Neuronal stem cell (in vitro differentiated cells): ENCODE measurements at regions not wholly inside any gene's neighbourhood (a gene's known extent, or its start where the extent isn't known, plus 50 kb on each side); places are given as distances from the start of the nearest gene placed in this dataset.
A peak's percentile ranks its signal among the peaks of the same experiment; 100 is the strongest.

Experiments
- DNase-seq: peaks from one replicate; pipeline ENCODE4 v3.0.0-alpha.2; 2013; ENCODE audit warnings: low spot score
- H2AFZ ChIP-seq: one replicate; pipeline ENCODE4 v1.6.1; 2013; ENCODE audit warnings: mild to moderate bottlenecking, low read length, inconsistent platforms
- H2AK5ac ChIP-seq: 2 replicates; pipeline ENCODE4 v1.6.1; 2013; ENCODE audit warnings: low read depth, mild to moderate bottlenecking, inconsistent platforms, low read length, moderate library complexity, mixed read lengths
- H2BK120ac ChIP-seq: 2 replicates; pipeline ENCODE4 v1.6.1; 2013; ENCODE audit warnings: low read depth, mild to moderate bottlenecking, inconsistent platforms, low read length, moderate library complexity, mixed read lengths
- H2BK12ac ChIP-seq: one replicate; pipeline ENCODE4 v1.6.1; 2013; ENCODE audit warnings: low read length, inconsistent platforms
- H2BK15ac ChIP-seq: 2 replicates; pipeline ENCODE4 v1.6.1; 2013; ENCODE audit warnings: mild to moderate bottlenecking, low read length, inconsistent platforms, mixed read lengths
- H2BK5ac ChIP-seq: one replicate; pipeline ENCODE4 v1.6.1; 2013; ENCODE audit warnings: inconsistent platforms, mild to moderate bottlenecking, low read length, moderate library complexity
- H3K14ac ChIP-seq: one replicate; pipeline ENCODE4 v1.6.1; 2013; ENCODE audit warnings: low read length, inconsistent platforms
- H3K18ac ChIP-seq: 2 replicates; pipeline ENCODE4 v1.6.1; 2013; ENCODE audit warnings: low read length, inconsistent platforms
- H3K23ac ChIP-seq: 2 replicates; pipeline ENCODE4 v1.6.1; 2013; ENCODE audit warnings: low read depth, mild to moderate bottlenecking, mixed read lengths, low read length, inconsistent platforms; ENCODE audit not compliant: poor library complexity
- H3K27ac ChIP-seq: replicated peaks from 3 replicates; pipeline ENCODE4 v1.5.1; 2013; ENCODE audit warnings: low read length, inconsistent platforms
- H3K27me3 ChIP-seq, 3 experiments: 2 replicates each; pipeline ENCODE4 v1.6.1; 2013; ENCODE audit warnings: low read length in 3 of 3, mild to moderate bottlenecking in 2 of 3, inconsistent platforms in 1 of 3, low read depth in 1 of 3, mixed read lengths in 1 of 3, moderate library complexity in 1 of 3; ENCODE audit not compliant: control insufficient read depth in 3 of 3, insufficient read depth in 3 of 3
- H3K36me3 ChIP-seq, 2 donors: replicated peaks in 1 of 2; 2 replicates each; pipeline ENCODE4 v1.6.1; 2013; ENCODE audit warnings: low read length in 2 of 2; ENCODE audit not compliant: control insufficient read depth in 2 of 2, insufficient read depth in 2 of 2
- H3K4ac ChIP-seq: 2 replicates; pipeline ENCODE4 v1.6.1; 2013; ENCODE audit warnings: inconsistent platforms, mild to moderate bottlenecking, low read length, moderate library complexity
- H3K4me1 ChIP-seq, 2 donors: 1 replicate in 1 of 2; 2 replicates in 1 of 2; pipeline ENCODE4 v1.6.1; 2013; ENCODE audit warnings: low read length in 2 of 2, low read depth in 1 of 2; ENCODE audit not compliant: control insufficient read depth in 2 of 2, insufficient read depth in 1 of 2
- H3K4me2 ChIP-seq: one replicate; pipeline ENCODE4 v1.6.1; 2013; ENCODE audit warnings: mild to moderate bottlenecking, low read length, inconsistent platforms; ENCODE audit not compliant: insufficient read depth, poor library complexity, severe bottlenecking
- H3K4me3 ChIP-seq, 2 donors: 2 replicates each; pipeline ENCODE4 v1.5.1; 2013; ENCODE audit warnings: low read length in 2 of 2, mild to moderate bottlenecking in 2 of 2, inconsistent platforms in 1 of 2, moderate library complexity in 1 of 2
- H3K79me1 ChIP-seq: one replicate; pipeline ENCODE4 v1.6.1; 2013; ENCODE audit warnings: low read depth, mild to moderate bottlenecking, inconsistent platforms, low read length, moderate library complexity
- H3K9ac ChIP-seq: one replicate; pipeline ENCODE4 v1.6.1; 2013; ENCODE audit warnings: mild to moderate bottlenecking, low read depth, low read length, inconsistent platforms; ENCODE audit not compliant: poor library complexity
- H3K9me3 ChIP-seq, 2 donors: replicated peaks in 1 of 2; 2 replicates each; pipeline versions ENCODE3 to v1.6.1; 2013; ENCODE audit warnings: low read length in 2 of 2, mild to moderate bottlenecking in 2 of 2, inconsistent platforms in 1 of 2, low read depth in 1 of 2, mixed read lengths in 1 of 2, moderate library complexity in 1 of 2; ENCODE audit not compliant: control insufficient read depth in 2 of 2, insufficient read depth in 1 of 2
- H4K8ac ChIP-seq: one replicate; pipeline ENCODE4 v1.6.1; 2013; ENCODE audit warnings: low read depth, mild to moderate bottlenecking, inconsistent platforms, low read length, moderate library complexity
- H4K91ac ChIP-seq: one replicate; pipeline ENCODE4 v1.6.1; 2013; ENCODE audit warnings: low read length, low read depth, mild to moderate bottlenecking, inconsistent platforms; ENCODE audit not compliant: poor library complexity
- WGBS, 2 donors: extraction: QIAGEN DNeasy Blood & Tissue Kit; methylation state at CpG; one replicate each; pipeline ENCODE4 v1.1.7; 2013; ENCODE audit warnings: missing lambda C conversion rate in 2 of 2, mixed read lengths in 1 of 2; ENCODE audit not compliant: insufficient read length in 2 of 2, insufficient replicate concordance in 1 of 2; ENCODE audit errors: extremely low coverage in 2 of 2; 5-methylcytosine and 5-hydroxymethylcytosine counted together

DNA sequence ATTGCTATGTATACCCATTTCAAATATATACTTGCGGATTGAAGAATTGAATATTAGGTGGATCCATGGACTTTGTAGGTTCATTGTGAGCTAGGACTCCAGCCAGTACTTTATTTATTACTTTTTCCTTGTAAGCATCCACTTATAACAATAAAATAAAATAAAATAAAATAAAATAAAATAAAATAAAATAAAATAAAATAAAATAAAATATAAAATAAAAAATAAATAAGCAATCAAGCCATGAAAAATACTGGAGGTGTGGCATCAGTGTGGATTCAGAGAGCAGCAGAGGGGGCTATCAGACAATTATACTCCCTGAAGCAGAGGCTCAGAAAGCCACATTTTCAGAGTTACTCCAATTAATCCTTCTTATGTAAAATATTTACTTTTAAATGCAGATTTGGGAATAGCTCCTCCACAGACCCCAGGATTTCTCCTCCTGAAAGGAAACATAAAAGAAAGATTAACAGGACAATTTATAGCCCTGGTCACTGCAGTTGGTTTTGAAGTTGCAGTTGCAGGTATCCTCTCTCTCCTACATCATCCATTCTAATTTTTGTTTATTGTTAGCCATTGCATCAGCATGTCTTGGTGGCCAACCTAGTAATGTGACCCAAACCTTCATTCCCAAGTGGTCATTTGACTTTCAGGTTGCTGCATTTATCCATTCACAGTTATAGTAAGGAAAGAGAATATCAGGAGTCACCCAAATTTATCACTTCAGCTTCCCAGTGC lies 2025.2 kb upstream of the IGFBP7 start:
- Histone ChIP-seq H2BK5ac (no peak overlapping the region), H3K27me3 (no peaks in the 10 kb centered on the region), H3K4me1 (no peaks in the 10 kb centered on the region), H3K4ac (no peak overlapping the region), H3K9ac (no peak overlapping the region), H3K18ac (no peak overlapping the region), H3K4me2 (no peak overlapping the region), H2BK120ac (no peak overlapping the region), H2BK15ac (no peak overlapping the region), H3K4me3 (no peak overlapping the region), H4K91ac (no peak overlapping the region), H4K8ac (no peak overlapping the region), H2AK5ac (no peak overlapping the region), H2BK12ac (no peak overlapping the region), H3K23ac (no peak overlapping the region), H3K9me3 (no peaks in the 10 kb centered on the region), H3K36me3 (no peaks in the 10 kb centered on the region), H2AFZ (no peak overlapping the region), H3K79me1 (no peaks in the 10 kb centered on the region), H3K14ac (no peak overlapping the region), H3K27ac (no peak overlapping the region)
- WGBS, 2 donors = no CpG with 5 or more reads among the region's 1 CpG
- no peak for DNase-seq

GRCh38 chr4:59161249-59161648 lies 2038.9 kb upstream of the ADGRL3 start:
- Histone ChIP-seq H3K4me2 (no peak overlapping the region), H3K9me3 (no peaks in the 10 kb centered on the region), H2BK12ac (no peak overlapping the region), H3K27me3 (no peaks in the 10 kb centered on the region), H3K4me1 (no peaks in the 10 kb centered on the region), H3K9ac (no peak overlapping the region), H2AFZ (no peak overlapping the region), H4K91ac (no peak overlapping the region), H3K14ac (no peak overlapping the region), H3K27ac (no peak overlapping the region), H2BK5ac (no peak overlapping the region), H3K23ac (no peak overlapping the region), H3K18ac (no peak overlapping the region), H2AK5ac (no peak overlapping the region), H3K4ac (no peak overlapping the region), H3K36me3 (no peaks in the 10 kb centered on the region), H2BK120ac (no peak overlapping the region), H3K79me1 (no peaks in the 10 kb centered on the region), H4K8ac (no peak overlapping the region), H2BK15ac (no peak overlapping the region), H3K4me3 (no peak overlapping the region)
- DNase-seq = no peak
- no CpG with 5 or more reads among the region's 6 CpGs for WGBS, 2 donors

DNA sequence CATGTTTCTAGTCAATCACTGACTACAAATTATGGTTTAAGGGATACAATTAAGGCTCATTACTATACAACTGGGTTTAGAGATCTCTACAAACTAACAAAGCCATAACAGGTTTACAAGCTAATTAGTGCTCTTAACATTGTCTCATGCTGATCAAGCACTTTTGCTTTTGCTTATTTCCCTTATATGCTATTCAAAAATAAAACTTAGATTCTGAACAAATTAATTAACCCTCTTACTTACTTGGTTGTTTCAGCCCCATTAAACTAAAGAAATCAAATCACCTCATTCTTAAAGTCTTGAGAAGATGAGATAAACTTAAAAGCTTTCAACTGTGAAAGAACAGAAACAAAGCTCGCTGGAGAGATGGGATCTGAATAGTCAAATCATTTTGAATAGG lies 2024.5 kb upstream of the ADGRL3 start:
- Histone ChIP-seq H4K8ac (no peak overlapping the region), H2AFZ (no peak overlapping the region), H3K27ac (no peak overlapping the region), H3K4me1 (no peaks in the 10 kb centered on the region), H2BK5ac (no peak overlapping the region), H2BK12ac (no peak overlapping the region), H4K91ac (no peak overlapping the region), H2BK15ac (no peak overlapping the region), H3K79me1 (peaks cover 4% of the 10 kb centered on the region), H2AK5ac (no peak overlapping the region), H3K14ac (no peak overlapping the region), H3K4me2 (no peak overlapping the region), H3K4ac (no peak overlapping the region), H3K36me3 (no peaks in the 10 kb centered on the region), H3K27me3 (no peaks in the 10 kb centered on the region), H3K18ac (no peak overlapping the region), H3K9ac (no peak overlapping the region), H3K4me3 (no peak overlapping the region), H3K23ac (no peak overlapping the region), H3K9me3 (no peaks in the 10 kb centered on the region), H2BK120ac (no peak overlapping the region)
- WGBS, 2 donors = no CpG with 5 or more reads among the region's 1 CpG
- DNase-seq = no peak

GRCh38 chr4:59179372-59179771 lies 2020.8 kb upstream of the ADGRL3 start:
- H3K9ac ChIP-seq = no peak overlapping the region
- H2BK120ac ChIP-seq = no peak overlapping the region
- H3K4ac ChIP-seq = no peak overlapping the region
- H2BK15ac ChIP-seq = no peak overlapping the region
- H3K23ac ChIP-seq = peak overlapping the region; percentile 20
- peak overlapping the region; percentile 58 for H2BK12ac ChIP-seq
- no peak for DNase-seq
- no peaks in the 10 kb centered on the region for H3K36me3 ChIP-seq
- H2BK5ac ChIP-seq = no peak overlapping the region
- no peak overlapping the region for H3K4me3 ChIP-seq
- no peaks in the 10 kb centered on the region for H3K27me3 ChIP-seq
- H3K18ac ChIP-seq = peak overlapping the region; percentile 38
- H2AK5ac ChIP-seq = no peak overlapping the region
- H2AFZ ChIP-seq = no peak overlapping the region
- no peak overlapping the region for H4K8ac ChIP-seq
- H4K91ac ChIP-seq = no peak overlapping the region
- peak overlapping the region; percentile 38 for H3K14ac ChIP-seq
- no peak overlapping the region for H3K4me2 ChIP-seq
- no peak overlapping the region for H3K27ac ChIP-seq
- peaks cover 4% of the 10 kb centered on the region for H3K79me1 ChIP-seq
- H3K9me3 ChIP-seq = no peaks in the 10 kb centered on the region
- H3K4me1 ChIP-seq = no peaks in the 10 kb centered on the region
